IPS-20b (cell line): ENCODE measurements at regions not wholly inside any gene's neighbourhood (a gene's known extent, or its start where the extent isn't known, plus 50 kb on each side); places are given as distances from the start of the nearest gene placed in this dataset.

Experiments
- H3K27ac ChIP-seq: one replicate; pipeline ENCODE4 v1.5.1; 2013; ENCODE audit warnings: low read length
- H3K27me3 ChIP-seq: 2 replicates; pipeline ENCODE4 v1.6.1; 2013; ENCODE audit warnings: mild to moderate bottlenecking, low read length, inconsistent platforms; ENCODE audit not compliant: insufficient read depth
- H3K36me3 ChIP-seq: 2 replicates; pipeline ENCODE4 v1.6.1; 2013; ENCODE audit warnings: low read depth, mild to moderate bottlenecking, inconsistent platforms, low read length, moderate library complexity; ENCODE audit not compliant: insufficient read depth
- H3K4me1 ChIP-seq: 2 replicates; pipeline ENCODE4 v1.6.1; 2013; ENCODE audit warnings: mild to moderate bottlenecking, control low read depth, inconsistent platforms, low read length, moderate library complexity; ENCODE audit not compliant: insufficient read depth
- H3K4me3 ChIP-seq: 2 replicates; pipeline ENCODE4 v1.5.1; 2013; ENCODE audit warnings: mild to moderate bottlenecking, low read length, inconsistent platforms
- H3K9ac ChIP-seq: 2 replicates; pipeline ENCODE4 v1.6.1; 2013; ENCODE audit warnings: low read depth, mild to moderate bottlenecking, inconsistent platforms, low read length, moderate library complexity
- H3K9me3 ChIP-seq: 2 replicates; pipeline ENCODE4 v1.6.1; 2013; ENCODE audit warnings: mild to moderate bottlenecking, low read depth, low read length, inconsistent platforms; ENCODE audit not compliant: insufficient read depth

- Histone ChIP-seq H3K27me3 (no peaks in the 10 kb centered on the region), H3K36me3 (no peaks in the 10 kb centered on the region), H3K27ac (no peak overlapping the region), H3K4me1 (no peaks in the 10 kb centered on the region), H3K4me3 (no peak overlapping the region), H3K9me3 (no peaks in the 10 kb centered on the region), H3K9ac (no peak overlapping the region)
These were observed 188.2 kb upstream of the SGK1 start for GRCh38 chr6:134506162-134506561.

DNA sequence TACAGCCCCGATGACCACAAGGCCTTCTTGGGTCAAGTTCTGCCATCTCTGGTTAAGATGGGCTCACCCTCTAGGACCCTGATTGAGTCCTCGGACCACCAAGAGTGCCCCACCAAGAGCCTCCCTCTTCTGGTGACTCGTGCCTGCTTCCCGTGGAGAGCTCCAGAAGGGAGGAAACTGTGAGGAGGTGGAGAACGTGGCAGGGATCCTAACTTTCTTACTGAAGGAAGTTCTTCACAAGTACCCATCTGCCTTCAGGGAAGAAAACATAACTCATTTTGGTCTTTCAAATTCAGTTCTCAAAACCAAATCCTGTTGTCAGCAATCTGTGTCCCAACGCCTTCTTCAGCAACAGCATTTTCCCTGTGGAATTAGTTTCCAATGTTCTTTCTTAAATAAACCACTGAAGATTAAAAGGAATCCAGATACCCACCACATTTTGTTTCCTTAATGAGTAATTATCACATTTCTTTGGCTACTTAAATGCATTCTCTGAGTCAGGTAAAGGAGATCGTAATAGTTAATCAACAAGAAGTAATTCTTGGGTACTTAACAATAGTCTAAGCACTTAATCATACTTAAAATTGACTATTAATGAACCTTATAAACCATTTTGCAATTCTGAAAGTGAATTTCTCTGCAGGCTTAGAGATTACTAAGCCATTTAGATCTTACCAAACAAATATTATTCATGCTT lies 185.8 kb upstream of the SGK1 start:
- no peak overlapping the region for H3K9ac ChIP-seq
- H3K27ac ChIP-seq = no peak overlapping the region
- no peaks in the 10 kb centered on the region for H3K36me3 ChIP-seq
- no peaks in the 10 kb centered on the region for H3K27me3 ChIP-seq
- H3K4me3 ChIP-seq = no peak overlapping the region
- H3K9me3 ChIP-seq = no peaks in the 10 kb centered on the region
- no peaks in the 10 kb centered on the region for H3K4me1 ChIP-seq

GRCh38 chr6:134502614-134503549 lies 185.0 kb upstream of the SGK1 start:
- H3K27me3 ChIP-seq = no peaks in the 10 kb centered on the region
- no peaks in the 10 kb centered on the region for H3K4me1 ChIP-seq
- H3K4me3 ChIP-seq = no peak overlapping the region
- H3K9me3 ChIP-seq = no peaks in the 10 kb centered on the region
- H3K9ac ChIP-seq = no peak overlapping the region
- H3K27ac ChIP-seq = no peak overlapping the region
- no peaks in the 10 kb centered on the region for H3K36me3 ChIP-seq

DNA sequence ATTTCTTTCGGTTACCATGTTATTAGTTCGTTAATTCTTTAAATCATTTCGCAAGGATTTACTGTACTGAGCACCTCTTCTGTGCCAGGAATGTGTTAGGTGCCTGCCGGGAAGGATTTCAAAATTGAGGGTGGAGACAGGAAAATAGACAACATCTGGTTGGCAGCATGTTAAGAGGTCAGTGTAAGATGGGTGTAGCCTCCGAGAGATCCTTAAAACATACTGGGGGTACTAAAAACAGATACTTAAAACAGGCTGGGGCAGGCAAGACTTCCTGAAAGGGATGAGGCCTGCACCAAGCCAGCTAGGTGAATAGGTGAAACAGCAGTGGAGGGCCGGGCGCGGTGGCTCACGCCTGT lies 178.0 kb upstream of the SGK1 start:
- no peaks in the 10 kb centered on the region for H3K9me3 ChIP-seq
- no peak overlapping the region for H3K9ac ChIP-seq
- H3K27ac ChIP-seq = no peak overlapping the region
- H3K4me1 ChIP-seq = no peaks in the 10 kb centered on the region; the same call in 1 of the 2 replicates
- H3K4me3 ChIP-seq = no peak overlapping the region
- H3K27me3 ChIP-seq = no peaks in the 10 kb centered on the region
- no peaks in the 10 kb centered on the region for H3K36me3 ChIP-seq

DNA sequence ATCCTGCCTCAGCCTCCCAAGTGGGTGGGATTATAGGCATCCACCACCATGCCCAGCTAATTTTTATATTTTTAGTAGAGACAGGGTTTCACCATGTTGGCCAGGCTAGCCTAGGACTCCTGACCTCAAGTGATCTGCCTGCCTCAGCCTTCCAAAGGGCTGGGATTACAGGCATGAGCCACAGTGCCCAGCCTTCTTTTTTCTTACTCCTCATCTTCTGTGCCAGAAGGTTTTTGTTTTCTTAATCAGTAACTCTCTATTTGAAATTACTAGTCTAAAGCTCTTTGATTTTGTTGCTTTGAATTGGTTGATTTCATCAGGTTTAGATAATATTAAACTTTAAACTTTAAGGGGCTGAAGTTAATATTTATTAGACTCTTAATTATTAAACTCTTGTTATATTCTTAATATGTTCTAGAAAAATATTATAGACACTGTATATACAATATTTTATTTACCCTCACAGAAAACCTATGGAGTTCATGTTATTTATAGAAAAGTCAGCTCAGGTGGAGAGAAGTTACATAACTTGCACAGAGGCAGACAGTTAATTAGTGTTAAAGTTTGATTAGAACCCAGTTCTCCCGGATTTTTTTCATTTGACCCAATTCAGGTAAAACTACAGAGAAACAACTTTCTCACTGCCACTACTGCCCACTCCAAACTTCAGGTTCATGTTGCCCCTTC lies 177.4 kb upstream of the SGK1 start:
- Histone ChIP-seq H3K9ac (no peak overlapping the region), H3K4me1 (no peaks in the 10 kb centered on the region; the same call in 1 of the 2 replicates), H3K27me3 (no peaks in the 10 kb centered on the region), H3K36me3 (no peaks in the 10 kb centered on the region), H3K9me3 (no peaks in the 10 kb centered on the region), H3K4me3 (no peak overlapping the region), H3K27ac (no peak overlapping the region)

DNA sequence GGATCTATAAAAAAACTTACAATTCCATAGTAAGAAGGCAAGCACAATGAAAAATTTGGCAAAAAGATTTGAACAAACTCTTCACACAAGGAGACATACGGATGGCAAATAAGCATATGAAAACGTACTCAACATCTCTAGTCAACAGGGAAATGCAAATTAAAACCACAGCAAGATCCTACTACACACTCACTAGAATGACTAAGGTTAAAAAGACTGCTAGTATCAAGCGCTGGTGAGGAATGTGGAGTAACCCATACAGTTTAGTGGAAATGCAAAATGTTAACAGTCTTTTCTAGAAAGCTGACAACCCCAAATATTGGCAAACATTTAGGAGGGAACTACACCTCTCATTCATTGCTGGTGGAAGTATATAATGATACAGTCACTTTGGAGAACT lies 175.9 kb upstream of the SGK1 start:
- no peaks in the 10 kb centered on the region for H3K9me3 ChIP-seq
- no peak overlapping the region for H3K9ac ChIP-seq
- no peak overlapping the region for H3K27ac ChIP-seq
- H3K36me3 ChIP-seq = no peaks in the 10 kb centered on the region
- no peaks in the 10 kb centered on the region; the same call in 1 of the 2 replicates for H3K4me1 ChIP-seq
- H3K4me3 ChIP-seq = no peak overlapping the region
- no peaks in the 10 kb centered on the region for H3K27me3 ChIP-seq

DNA sequence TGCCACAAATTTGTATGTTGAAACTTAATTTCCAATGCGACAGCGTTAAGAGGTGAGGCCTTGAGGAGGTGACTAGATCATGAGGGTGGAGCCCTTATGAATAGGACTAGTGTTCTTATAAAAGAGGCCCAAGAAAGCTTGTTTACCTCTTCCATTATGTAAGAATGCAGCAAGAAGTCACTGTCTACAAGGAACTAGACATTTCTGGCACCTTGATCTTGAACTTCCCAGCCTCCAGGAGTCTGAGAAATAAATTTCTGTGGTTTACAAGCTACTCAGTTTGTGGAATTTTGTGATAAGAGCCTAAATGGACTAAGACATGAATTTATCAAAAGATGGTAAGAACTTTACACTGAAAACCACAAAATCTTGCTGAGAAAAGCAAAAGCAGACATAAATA lies 173.6 kb upstream of the SGK1 start:
- no peak overlapping the region for H3K4me3 ChIP-seq
- H3K9me3 ChIP-seq = no peaks in the 10 kb centered on the region
- H3K9ac ChIP-seq = no peak overlapping the region
- no peak overlapping the region for H3K27ac ChIP-seq
- no peaks in the 10 kb centered on the region for H3K36me3 ChIP-seq
- no peaks in the 10 kb centered on the region for H3K27me3 ChIP-seq
- no peaks in the 10 kb centered on the region; the same call in 1 of the 2 replicates for H3K4me1 ChIP-seq

- H3K4me1 ChIP-seq = no peaks in the 10 kb centered on the region
- H3K9me3 ChIP-seq = no peaks in the 10 kb centered on the region
- no peaks in the 10 kb centered on the region for H3K36me3 ChIP-seq
- H3K27ac ChIP-seq = no peak overlapping the region
- H3K27me3 ChIP-seq = no peaks in the 10 kb centered on the region
- no peak overlapping the region for H3K4me3 ChIP-seq
- no peak overlapping the region for H3K9ac ChIP-seq
These were observed 164.8 kb upstream of the SGK1 start for GRCh38 chr6:134482593-134483270.

DNA sequence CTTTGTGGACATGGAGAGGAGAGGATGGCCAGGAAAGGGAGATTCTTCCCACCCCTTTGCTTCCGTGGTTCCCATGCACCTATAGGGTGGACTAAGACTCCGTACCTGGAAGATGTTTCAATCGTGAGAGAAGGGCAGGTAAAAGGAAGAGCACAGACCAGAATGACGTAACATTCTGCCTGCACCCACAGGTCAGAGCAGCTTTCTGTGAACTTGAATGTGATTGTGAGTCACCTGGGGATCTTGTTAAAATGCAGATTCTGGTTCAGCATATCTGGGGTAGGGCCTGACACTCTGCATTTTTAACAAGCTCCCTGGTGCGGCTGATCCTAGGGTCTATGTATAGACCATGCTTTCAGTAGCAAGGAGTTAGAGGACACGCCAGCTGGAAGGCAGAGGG lies 164.1 kb upstream of the SGK1 start:
- no peaks in the 10 kb centered on the region for H3K9me3 ChIP-seq
- H3K36me3 ChIP-seq = no peaks in the 10 kb centered on the region
- H3K4me1 ChIP-seq = no peaks in the 10 kb centered on the region
- no peak overlapping the region for H3K4me3 ChIP-seq
- no peak overlapping the region for H3K27ac ChIP-seq
- no peaks in the 10 kb centered on the region for H3K27me3 ChIP-seq
- no peak overlapping the region for H3K9ac ChIP-seq

GRCh38 chr6:134480593-134480992 lies 162.7 kb upstream of the SGK1 start:
- no peaks in the 10 kb centered on the region for H3K9me3 ChIP-seq
- no peaks in the 10 kb centered on the region for H3K36me3 ChIP-seq
- H3K27ac ChIP-seq = no peak overlapping the region
- no peaks in the 10 kb centered on the region for H3K27me3 ChIP-seq
- no peak overlapping the region for H3K4me3 ChIP-seq
- no peaks in the 10 kb centered on the region for H3K4me1 ChIP-seq
- H3K9ac ChIP-seq = no peak overlapping the region

DNA sequence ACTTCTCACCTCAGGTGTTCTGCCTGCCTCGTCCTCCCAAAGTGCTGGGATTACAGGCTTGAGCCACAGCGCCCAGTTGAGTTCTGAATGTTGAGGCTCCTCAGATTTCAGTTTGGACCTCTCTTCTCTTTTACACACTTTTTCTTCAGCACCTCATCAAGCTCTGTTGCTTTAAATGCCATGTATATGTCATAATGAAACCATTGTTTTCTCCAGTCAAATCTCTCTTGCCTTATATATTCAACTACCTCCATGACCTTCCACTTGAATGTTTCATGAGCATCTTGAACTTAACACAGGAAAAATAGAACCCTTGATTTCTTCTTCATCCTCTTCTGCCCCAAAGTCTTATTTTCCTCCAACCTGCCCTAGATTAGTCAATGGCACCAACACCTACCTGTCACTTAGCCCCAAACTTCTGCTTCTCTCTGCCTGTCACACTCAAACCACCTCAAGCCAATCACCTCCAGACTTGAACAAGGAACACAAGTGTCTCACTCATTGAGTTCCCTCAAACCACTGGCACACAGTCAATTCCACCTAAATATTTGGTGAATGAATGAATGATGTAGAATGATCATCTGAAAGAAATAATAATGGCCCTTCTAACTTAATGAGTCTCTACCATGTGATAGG lies 161.0 kb upstream of the SGK1 start:
- Histone ChIP-seq H3K9me3 (no peaks in the 10 kb centered on the region), H3K4me1 (no peaks in the 10 kb centered on the region), H3K27me3 (no peaks in the 10 kb centered on the region), H3K4me3 (no peak overlapping the region), H3K27ac (no peak overlapping the region), H3K9ac (no peak overlapping the region), H3K36me3 (no peaks in the 10 kb centered on the region)
